ENCODE measurements at regions not wholly inside any gene's neighbourhood (a gene's known extent, or its start where the extent isn't known, plus 50 kb on each side); places are given as distances from the start of the nearest gene placed in this dataset.

DNA sequence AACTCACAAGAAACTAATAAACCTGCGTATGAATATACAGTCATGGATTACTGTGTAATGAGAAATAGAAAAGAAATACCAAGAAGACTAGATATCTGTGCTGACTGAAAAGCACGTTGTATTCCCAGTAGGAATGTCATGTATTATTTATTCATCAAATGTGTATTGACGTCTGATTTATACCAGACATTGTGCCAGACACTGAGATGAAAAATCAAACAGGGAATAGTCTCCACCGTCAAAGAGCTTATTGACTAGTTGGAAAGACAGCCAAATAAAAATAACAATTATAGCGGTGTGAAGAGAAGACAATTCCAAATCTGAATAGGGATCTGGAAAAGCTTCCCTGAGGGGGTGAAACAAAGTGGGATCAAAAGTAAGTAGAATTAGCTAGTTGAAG lies 687.6 kb downstream of the C4orf33 start:
- Histone ChIP-seq H3K27ac (no peak overlapping the region), H3K4me3 (no peak overlapping the region), H3K27me3 (replicated peaks; ENCODE audit: insufficient read depth) (no peaks in the 10 kb centered on the region), H3K9me3 (no peaks in the 10 kb centered on the region), H3K4me1 (replicated peaks) (no peaks in the 10 kb centered on the region), H3K36me3 (no peaks in the 10 kb centered on the region)
- TF ChIP-seq CTCF (IDR thresholded peaks at IDR 0.05) (no peak), POLR2A (IDR thresholded peaks at IDR 0.05) (no peak), POLR2AphosphoS5 (IDR thresholded peaks at IDR 0.05) (no peak)
- WGBS, result 77% methylated on average over 5 of the region's 5 CpGs
- no peak for DNase-seq (ENCODE audit: low spot score)
- intact Hi-C loops (cut with DNase I), result no loop called here

DNA sequence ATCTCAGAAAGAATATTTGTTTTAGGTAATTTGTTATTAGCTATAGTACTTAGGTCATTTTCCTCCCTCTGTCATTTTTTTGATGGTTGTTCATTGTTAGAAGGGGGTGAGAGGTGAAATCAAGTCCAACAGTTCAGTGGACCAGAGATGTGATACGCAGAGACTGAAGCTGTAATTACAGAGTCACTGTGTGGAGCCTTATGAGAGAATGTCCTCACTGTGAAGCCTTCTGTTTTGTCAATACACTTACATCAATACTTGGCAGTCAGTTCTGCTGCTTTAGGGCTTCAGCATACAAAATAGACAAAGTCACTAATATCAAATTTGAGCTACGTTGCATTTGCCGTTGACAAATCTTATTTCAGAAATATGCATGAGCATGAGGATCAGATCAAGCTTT lies 692.5 kb downstream of the C4orf33 start:
- Histone ChIP-seq H3K27me3 (replicated peaks; ENCODE audit: insufficient read depth) (no peaks in the 10 kb centered on the region), H3K9me3 (no peaks in the 10 kb centered on the region), H3K36me3 (no peaks in the 10 kb centered on the region), H3K27ac (no peak overlapping the region), H3K4me1 (replicated peaks) (no peaks in the 10 kb centered on the region), H3K4me3 (no peak overlapping the region)
- 83% methylated on average over 3 of the region's 3 CpGs for WGBS
- no peak for DNase-seq (ENCODE audit: low spot score)
- TF ChIP-seq POLR2A (IDR thresholded peaks at IDR 0.05) (no peak), CTCF (IDR thresholded peaks at IDR 0.05) (no peak), POLR2AphosphoS5 (IDR thresholded peaks at IDR 0.05) (no peak)
- intact Hi-C loops (cut with DNase I), result no loop called here

GRCh38 chr4:129804461-129804981 lies 708.6 kb downstream of the C4orf33 start:
- TF ChIP-seq POLR2A (IDR thresholded peaks at IDR 0.05), result no peak
- no peak for TF ChIP-seq CTCF (IDR thresholded peaks at IDR 0.05)
- TF ChIP-seq POLR2AphosphoS5 (IDR thresholded peaks at IDR 0.05), result no peak
- H3K4me1 ChIP-seq (replicated peaks), result no peaks in the 10 kb centered on the region
- H3K36me3 ChIP-seq, result no peaks in the 10 kb centered on the region
- 29% methylated on average over 5 of the region's 5 CpGs for WGBS
- no peaks in the 10 kb centered on the region for H3K27me3 ChIP-seq (replicated peaks; ENCODE audit: insufficient read depth)
- no peaks in the 10 kb centered on the region for H3K9me3 ChIP-seq
- intact Hi-C loops (cut with DNase I), result no loop called here
- no peak overlapping the region for H3K4me3 ChIP-seq
- no peak for DNase-seq (ENCODE audit: low spot score)
- no peak overlapping the region for H3K27ac ChIP-seq

- intact Hi-C loops (cut with DNase I), result no loop called here
- Histone ChIP-seq H3K27ac (no peak overlapping the region), H3K36me3 (no peaks in the 10 kb centered on the region), H3K9me3 (no peaks in the 10 kb centered on the region), H3K27me3 (replicated peaks; ENCODE audit: insufficient read depth) (no peaks in the 10 kb centered on the region), H3K4me3 (no peak overlapping the region), H3K4me1 (replicated peaks) (no peaks in the 10 kb centered on the region)
- DNase-seq (ENCODE audit: low spot score), result no peak
- TF ChIP-seq POLR2A (IDR thresholded peaks at IDR 0.05) (no peak), POLR2AphosphoS5 (IDR thresholded peaks at IDR 0.05) (no peak), CTCF (IDR thresholded peaks at IDR 0.05) (no peak)
These were observed 711.0 kb downstream of the C4orf33 start for GRCh38 chr4:129806986-129807385.

DNA sequence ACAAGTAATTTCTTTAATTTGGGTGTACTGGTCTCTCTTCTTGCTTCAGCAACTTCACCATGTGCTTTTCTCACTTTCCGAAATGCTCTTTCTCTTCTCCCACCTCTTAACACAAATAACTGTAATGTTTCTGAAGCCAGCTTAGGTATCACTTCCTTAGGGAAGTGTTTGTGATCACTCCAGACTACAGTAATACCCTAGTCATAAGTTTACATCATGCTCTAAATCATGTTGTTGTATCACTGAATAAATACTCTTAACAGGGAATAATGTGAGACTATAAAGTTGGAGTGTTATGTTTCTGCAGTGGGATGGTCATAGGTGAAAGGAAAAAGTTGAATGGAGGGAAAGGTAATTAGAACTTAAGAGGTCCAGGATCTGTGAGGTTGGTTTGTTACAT lies 712.3 kb downstream of the C4orf33 start:
- TF ChIP-seq CTCF (IDR thresholded peaks at IDR 0.05) (no peak), POLR2AphosphoS5 (IDR thresholded peaks at IDR 0.05) (no peak), POLR2A (IDR thresholded peaks at IDR 0.05) (no peak)
- intact Hi-C loops (cut with DNase I), result no loop called here
- no peak overlapping the region for H3K27ac ChIP-seq
- no peaks in the 10 kb centered on the region for H3K36me3 ChIP-seq
- H3K9me3 ChIP-seq, result no peaks in the 10 kb centered on the region
- H3K4me1 ChIP-seq (replicated peaks), result no peaks in the 10 kb centered on the region
- no peak overlapping the region for H3K4me3 ChIP-seq
- 98% methylated on average over 1 of the region's 1 CpG for WGBS
- no peak for DNase-seq (ENCODE audit: low spot score)
- no peaks in the 10 kb centered on the region for H3K27me3 ChIP-seq (replicated peaks; ENCODE audit: insufficient read depth)
